HepG2 (cell line): ENCODE measurements at regions not wholly inside any gene's neighbourhood (a gene's known extent, or its start where the extent isn't known, plus 50 kb on each side); places are given as distances from the start of the nearest gene placed in this dataset.

Experiments
- ATAC-seq: fragments of 200-7000 bp; cut with Tn5 transposase; 3 replicates; pipeline ENCODE4 v1.9.1; 2020; ENCODE audit warnings: mild to moderate bottlenecking, moderate library complexity
- BruUV-seq: library from RNA; stranded (reverse); fragments of 400-500 nt; replicated peaks from 2 replicates; lab custom pipeline; 2021; lab: Mats Ljungman, UMichigan
- CTCF ChIA-PET: fragments of 300-600 bp; formaldehyde crosslinking; extraction: SDS; loops from one replicate; lab custom pipeline; 2021; ENCODE audit warnings: low total read pairs, inconsistent platforms, low intra/inter-chr PET ratio; lab: Yijun Ruan, JAX
- POLR2A ChIA-PET: fragments of 350-600 bp; sonication (Branson Sonifier 250); formaldehyde crosslinking; loops from one replicate; lab custom pipeline; 2020; ENCODE audit warnings: antibody characterized with exemption, inconsistent platforms; lab: Yijun Ruan, JAX
- DNase-seq: peaks from one replicate; pipeline ENCODE4 v3.0.0-alpha.2; 2015; ENCODE audit warnings: low spot score
- FAIRE-seq: peaks from 3 replicates; lab custom pipeline; 2011; peaks lifted over from hg19 to GRCh38; lab: Jason Lieb, UNC
- H2AFZ ChIP-seq: one replicate; pipeline ENCODE4 v1.6.1; 2011; ENCODE audit warnings: low read length, inconsistent platforms
- H3K27ac ChIP-seq: fragments of 300-600 bp; 3 replicates; pipeline ENCODE4 v1.8.0; 2011; ENCODE audit warnings: mixed run types, mild to moderate bottlenecking, mixed read lengths, low read length, inconsistent platforms; ENCODE audit not compliant: insufficient read depth; ENCODE audit errors: extremely low read length
- H3K27me3 ChIP-seq, 2 experiments: fragments of 200-600 bp in 1 of 2; 2 replicates in 1 of 2; 3 replicates in 1 of 2; pipeline versions ENCODE4 v1.6.0 to v1.8.0; 2011; ENCODE audit warnings: low read length in 2 of 2, mild to moderate bottlenecking in 2 of 2, moderate library complexity in 2 of 2, inconsistent platforms in 1 of 2; ENCODE audit not compliant: insufficient read depth in 2 of 2, control insufficient read depth in 1 of 2
- H3K36me3 ChIP-seq, 2 experiments: fragments of 200-600 bp in 1 of 2; replicated peaks in 1 of 2; 2 replicates in 1 of 2; 3 replicates in 1 of 2; pipeline versions ENCODE4 v1.5.1 to v1.8.0; 2011; ENCODE audit warnings: low read length in 2 of 2, inconsistent platforms in 1 of 2; ENCODE audit not compliant: insufficient read depth in 2 of 2, control insufficient read depth in 1 of 2
- H3K4me1 ChIP-seq: 2 replicates; pipeline ENCODE4 v1.5.1; 2012; ENCODE audit warnings: low read length, inconsistent platforms; ENCODE audit not compliant: insufficient read depth
- H3K4me2 ChIP-seq: 2 replicates; pipeline ENCODE4 v1.6.0; 2011; ENCODE audit warnings: low read depth, low read length, inconsistent platforms
- H3K4me3 ChIP-seq, 3 experiments: fragments of 200-600 bp in 1 of 3; sonication (generic), shearing (Covaris generic) in 1 of 3; replicated peaks in 1 of 3; 2 replicates each; pipeline ENCODE4 v1.5.1; 2011 to 2016; ENCODE audit warnings: low read length in 3 of 3, inconsistent platforms in 2 of 3, low read depth in 2 of 3, mild to moderate bottlenecking in 2 of 3, control low read depth in 1 of 3, mixed read lengths in 1 of 3; ENCODE audit not compliant: insufficient read depth in 1 of 3
- H3K79me2 ChIP-seq: one replicate; pipeline ENCODE4 v1.6.1; 2011; ENCODE audit warnings: low read length, inconsistent platforms; ENCODE audit not compliant: insufficient read depth
- H3K9ac ChIP-seq: 2 replicates; pipeline ENCODE4 v1.6.0; 2011; ENCODE audit warnings: mild to moderate bottlenecking, low read depth, low read length, inconsistent platforms; ENCODE audit not compliant: insufficient read depth
- H3K9me3 ChIP-seq: 2 replicates; pipeline ENCODE4 v1.5.1; 2012; ENCODE audit warnings: mild to moderate bottlenecking, low read length
- H4K20me1 ChIP-seq: 2 replicates; pipeline ENCODE4 v1.6.0; 2011; ENCODE audit warnings: inconsistent platforms, mild to moderate bottlenecking, low read length, moderate library complexity; ENCODE audit not compliant: insufficient read depth
- CBFB ChIP-seq: sonication (generic); formaldehyde crosslinking; IDR thresholded peaks from 2 replicates; pipeline ENCODE4 v1.4.0; 2020; ENCODE audit warnings: missing genetic modification reagents
- CENPT ChIP-seq: sonication (generic); formaldehyde crosslinking; IDR thresholded peaks from 2 replicates; pipeline ENCODE4 v1.8.0; 2022; ENCODE audit warnings: low read depth, mild to moderate bottlenecking, moderate library complexity, missing genetic modification reagents
- HOXA5 ChIP-seq: sonication (generic); formaldehyde crosslinking; IDR thresholded peaks from 2 replicates; pipeline ENCODE4 v1.4.0; 2020; ENCODE audit warnings: missing genetic modification reagents
- ISX ChIP-seq: sonication (generic); formaldehyde crosslinking; conservative IDR thresholded peaks from 2 replicates; pipeline ENCODE4 v1.5.0; 2020; ENCODE audit warnings: missing genetic modification reagents
- KDM3A ChIP-seq: IDR thresholded peaks from 2 replicates; pipeline ENCODE4 v1.6.1; 2018; ENCODE audit warnings: low read depth, missing compliant biosample characterization
- MAFF ChIP-seq: IDR thresholded peaks from 2 replicates; pipeline ENCODE4 v1.6.1; 2011; ENCODE audit warnings: low read depth, low read length, improper control_type of control experiment
- PHF20 ChIP-seq: sonication (generic); formaldehyde crosslinking; IDR thresholded peaks from 2 replicates; pipeline ENCODE4 v1.5.0; 2020; ENCODE audit warnings: mild to moderate bottlenecking, missing genetic modification reagents
- RORA ChIP-seq: sonication (generic); formaldehyde crosslinking; IDR thresholded peaks from 2 replicates; pipeline ENCODE4 v1.5.0; 2020; ENCODE audit warnings: mild to moderate bottlenecking, missing genetic modification reagents, moderate library complexity
- TMF1 ChIP-seq: sonication (generic); formaldehyde crosslinking; IDR thresholded peaks from 2 replicates; pipeline ENCODE4 v1.8.1; 2022; ENCODE audit warnings: low read depth, missing genetic modification reagents
- ZBTB1 ChIP-seq: sonication (generic); formaldehyde crosslinking; IDR thresholded peaks from 2 replicates; pipeline ENCODE4 v1.4.0; 2020; ENCODE audit warnings: missing genetic modification reagents, borderline replicate concordance
- ZFYVE20 ChIP-seq: sonication (generic); formaldehyde crosslinking; IDR thresholded peaks from 2 replicates; pipeline ENCODE4 v1.8.0; 2023; ENCODE audit warnings: low read depth, mild to moderate bottlenecking, moderate library complexity, missing genetic modification reagents, borderline replicate concordance
- ZNF329 ChIP-seq: sonication (generic); formaldehyde crosslinking; IDR thresholded peaks from 2 replicates; pipeline ENCODE4 v1.9.0; 2021; ENCODE audit warnings: low read depth, mild to moderate bottlenecking, missing genetic modification reagents
- ZNF383 ChIP-seq: sonication (generic); formaldehyde crosslinking; IDR thresholded peaks from 2 replicates; pipeline ENCODE4 v1.4.0; 2020; ENCODE audit warnings: missing genetic modification reagents, mild to moderate bottlenecking, borderline replicate concordance
- ZSCAN25 ChIP-seq: sonication (generic); formaldehyde crosslinking; IDR thresholded peaks from 2 replicates; pipeline ENCODE4 v1.8.0; 2022; ENCODE audit warnings: mild to moderate bottlenecking, missing genetic modification reagents
- WGBS: methylation state at CpG from one replicate; pipeline ENCODE4 v1.1.6; 2017; ENCODE audit warnings: low lambda C conversion rate; 5-methylcytosine and 5-hydroxymethylcytosine counted together
- in situ Hi-C: cut with HindIII; loops from 2 replicates; pipeline ENCODE4 v1.10.0; 2017; ENCODE audit warnings: low pct_unique_long_range_greater_than_20kb; ENCODE audit not compliant: extremely low pct_ligation_motif_present
- intact Hi-C: fragments of 100-400 bp; cut with micrococcal nuclease; formaldehyde crosslinking; loops from one replicate; pipeline ENCODE4 v1.10.0; 2022; ENCODE audit not compliant: unreplicated experiment
- TF ChIP-seq, protein P1 (sequence below): sonication (generic); formaldehyde crosslinking; IDR thresholded peaks from 2 replicates; pipeline ENCODE4 v1.5.0; 2020; ENCODE audit warnings: missing genetic modification reagents

DNA sequence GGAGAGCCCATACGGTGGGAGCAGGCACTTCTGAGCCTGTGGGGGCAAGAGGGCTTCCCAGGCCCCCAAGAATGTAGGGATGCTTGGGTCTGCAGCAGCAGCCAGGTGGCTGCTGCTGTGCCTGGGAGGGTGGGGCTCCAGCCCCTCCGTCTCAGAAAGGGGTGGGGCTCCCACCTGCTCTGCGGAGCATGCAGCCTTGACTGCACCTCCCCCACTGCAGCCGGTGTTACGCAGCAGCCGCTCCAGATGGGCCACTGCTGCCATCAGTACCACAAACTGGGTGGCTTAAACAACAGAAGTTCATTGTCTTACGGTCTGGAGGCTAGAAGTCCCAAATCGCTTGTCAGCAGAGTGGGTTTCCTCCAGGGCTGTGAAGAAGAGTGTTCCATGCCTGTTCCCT is 365.5 kb downstream of the TMEM38B start:
- Histone ChIP-seq H3K4me2 (no peak overlapping the region), H3K79me2 (no peaks in the 10 kb centered on the region), H2AFZ (no peak overlapping the region), H4K20me1 (no peaks in the 10 kb centered on the region), H3K27me3 (no peaks in the 10 kb centered on the region), H3K36me3 (no peaks in the 10 kb centered on the region), H3K4me3 (no peak overlapping the region), H3K9ac (no peak overlapping the region), H3K27ac (no peak overlapping the region), H3K4me1 (no peaks in the 10 kb centered on the region), H3K9me3 (no peaks in the 10 kb centered on the region)
- CTCF ChIA-PET = no interaction called here
- intact Hi-C loops = no loop called here
- BruUV-seq = no TSS peak
- TF ChIP-seq KDM3A (CRISPR knock-in tag) (no peak), ISX (CRISPR knock-in tag) (no peak), MAFF (no peak), ZNF383 (CRISPR knock-in tag) (no peak), TMF1 (no peak), ZNF329 (CRISPR knock-in tag) (no peak), CENPT (no peak), HOXA5 (CRISPR knock-in tag) (no peak), ZSCAN25 (CRISPR knock-in tag) (no peak), ZBTB1 (CRISPR knock-in tag) (no peak), PHF20 (CRISPR knock-in tag) (no peak), CBFB (CRISPR knock-in tag) (no peak), RORA (CRISPR knock-in tag) (no peak), ZFYVE20 (CRISPR knock-in tag) (no peak)
- TF ChIP-seq, protein P1, sequence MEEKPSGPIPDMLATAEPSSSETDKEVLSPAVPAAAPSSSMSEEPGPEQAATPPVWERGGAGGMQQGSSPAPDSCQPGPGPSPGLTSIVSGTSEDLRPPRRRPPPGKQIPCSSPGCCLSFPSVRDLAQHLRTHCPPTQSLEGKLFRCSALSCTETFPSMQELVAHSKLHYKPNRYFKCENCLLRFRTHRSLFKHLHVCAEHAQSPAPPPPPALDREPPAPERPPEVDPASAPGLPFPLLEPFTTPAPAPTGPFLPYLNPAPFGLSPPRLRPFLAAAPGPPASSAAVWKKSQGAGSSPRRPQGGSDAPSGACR (CRISPR knock-in tag) = no peak
- FAIRE-seq (no peak), ATAC-seq (no peak), DNase-seq (no peak)
- POLR2A ChIA-PET = no interaction called here
- WGBS = 44% methylated on average over 4 of the region's 8 CpGs
- in situ Hi-C loops = no loop called here
